ENCODE measurements at regions not wholly inside any gene's neighbourhood (a gene's known extent, or its start where the extent isn't known, plus 50 kb on each side); places are given as distances from the start of the nearest gene placed in this dataset.

- no peak for DNase-seq (ENCODE audit: low read depth, low spot score)
Measured at GRCh38 chrX:20522420-20522819, 255.7 kb upstream of the RPS6KA3 start.

DNA sequence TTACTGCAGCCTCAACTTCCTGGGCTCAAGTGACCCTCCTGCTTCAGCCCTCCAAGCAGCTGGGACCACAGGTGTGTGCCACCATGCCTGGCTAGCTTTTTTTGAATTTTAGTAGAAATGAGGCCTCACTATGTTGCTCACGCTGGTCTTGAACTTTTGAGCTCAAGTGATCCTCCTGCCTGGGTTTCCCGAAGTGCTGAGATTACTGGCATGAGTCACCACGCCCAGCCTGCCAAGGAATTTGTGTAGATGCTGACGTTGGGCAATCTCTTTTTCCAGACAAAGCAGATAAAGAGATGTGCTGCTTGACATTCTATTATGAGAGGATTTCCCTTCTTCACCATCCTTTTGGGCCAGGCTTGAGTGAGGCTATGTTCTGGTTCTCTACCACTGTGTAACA, 254.5 kb upstream of the RPS6KA3 start:
- no peak for DNase-seq (ENCODE audit: low read depth, low spot score)

DNA sequence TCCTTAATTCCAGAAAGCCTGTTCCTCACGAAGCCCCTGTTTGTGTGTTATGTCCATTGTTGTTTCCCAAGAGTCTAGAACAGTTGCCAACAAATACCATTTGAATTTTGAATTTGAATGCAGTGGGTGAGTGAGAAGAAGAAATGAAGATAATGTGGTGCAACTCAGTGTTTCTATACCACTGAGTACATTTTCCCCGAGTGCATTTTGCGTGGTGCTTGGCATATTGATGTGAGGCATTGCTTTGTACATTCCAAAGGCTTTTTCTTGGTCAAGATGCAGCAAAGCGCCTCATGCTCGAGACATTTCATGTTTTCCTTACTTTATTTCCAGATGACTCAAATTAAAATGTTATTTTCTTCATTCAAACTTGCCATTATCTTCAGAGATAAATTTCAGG, 253.1 kb upstream of the RPS6KA3 start:
- no peak for DNase-seq (ENCODE audit: low read depth, low spot score)

DNA sequence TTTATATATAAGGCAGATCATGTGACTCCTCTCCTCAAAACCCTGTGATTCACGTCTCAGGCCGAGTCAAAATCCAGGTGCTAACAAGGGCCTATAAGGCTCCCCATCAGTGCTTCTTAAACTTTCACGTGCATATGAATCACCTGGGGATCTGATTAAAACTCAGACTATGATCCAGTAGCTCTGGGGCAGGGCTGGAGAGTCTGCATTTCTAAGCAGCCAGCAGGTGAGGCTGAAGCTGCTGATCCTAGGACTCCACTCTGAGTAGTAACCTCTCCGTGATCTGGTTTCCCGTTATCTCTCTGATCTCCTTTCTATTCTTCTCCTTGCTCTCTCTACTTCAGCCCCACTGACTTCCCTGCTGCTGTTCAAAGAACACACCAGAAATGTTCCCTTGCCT, 252.4 kb upstream of the RPS6KA3 start:
- no peak for DNase-seq (ENCODE audit: low read depth, low spot score)

GRCh38 chrX:20517565-20517964, 250.9 kb upstream of the RPS6KA3 start:
- DNase-seq (ENCODE audit: low read depth, low spot score): no peak

DNA sequence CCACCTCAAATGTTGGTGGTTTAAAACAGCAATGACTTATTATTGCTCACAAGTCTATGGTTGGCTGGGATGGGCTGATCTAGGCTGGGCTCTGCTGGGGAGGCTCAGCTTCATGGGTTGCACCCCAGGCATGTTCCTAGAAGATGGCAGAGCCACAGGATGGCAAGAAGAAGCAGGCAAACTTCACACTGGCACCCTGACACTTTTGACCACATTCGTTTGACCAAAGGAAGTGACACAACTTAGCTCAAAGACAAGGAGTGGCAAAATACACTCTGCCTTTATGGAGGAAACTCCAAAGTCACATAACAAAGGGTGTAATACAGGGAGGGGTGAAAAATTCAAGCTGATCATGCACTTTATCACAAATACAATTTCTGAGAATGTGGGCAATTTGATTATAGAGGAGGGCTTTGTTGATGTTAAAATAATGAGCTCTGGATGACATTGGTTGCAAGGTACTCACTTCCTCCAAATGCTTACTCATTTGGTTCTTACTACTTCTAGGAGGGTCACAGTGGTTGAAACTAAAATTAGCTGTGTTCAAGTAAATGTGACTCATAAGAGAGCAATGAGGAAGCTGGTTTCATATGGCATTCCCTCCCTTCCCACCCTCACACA, 249.2 kb upstream of the RPS6KA3 start:
- no peak for DNase-seq (ENCODE audit: low read depth, low spot score)

DNA sequence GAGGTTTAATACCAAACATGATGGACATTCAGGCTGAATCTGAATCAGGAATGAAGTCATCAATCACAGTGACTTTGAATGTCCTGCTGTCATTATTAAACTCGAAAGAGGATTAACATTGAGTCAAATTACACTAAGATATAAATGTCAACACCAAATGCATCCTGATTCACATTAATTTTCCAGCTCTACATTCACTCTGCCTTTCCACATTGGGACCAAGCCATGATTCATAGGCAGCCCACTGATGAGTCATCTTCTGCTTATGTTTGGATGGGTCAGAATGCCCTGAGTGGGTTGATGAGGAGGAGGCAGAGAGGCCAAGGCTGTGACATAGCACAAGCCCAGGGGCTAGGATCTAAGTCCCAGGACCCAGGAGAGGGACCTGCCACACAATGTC, 247.6 kb upstream of the RPS6KA3 start:
- no peak for DNase-seq (ENCODE audit: low read depth, low spot score)

DNA sequence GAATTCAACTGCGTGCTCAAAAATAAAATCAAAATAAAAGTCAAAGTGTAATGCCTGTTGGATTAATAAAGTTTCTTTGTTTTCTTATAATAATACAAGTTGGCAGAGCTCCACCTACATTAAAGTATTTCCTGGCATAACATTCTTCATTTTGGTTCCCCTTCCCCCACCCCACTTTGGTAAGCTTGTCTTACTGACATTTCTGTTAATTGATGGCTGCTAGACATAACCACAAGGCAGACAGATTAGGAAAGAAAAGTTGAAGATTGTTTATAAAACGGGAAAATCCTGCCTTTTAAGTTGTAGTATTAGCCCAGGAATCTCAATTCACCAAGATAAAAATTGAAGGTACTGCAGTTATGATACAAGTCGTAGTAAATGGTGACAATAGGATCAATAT, 246.5 kb upstream of the RPS6KA3 start:
- DNase-seq (ENCODE audit: low read depth, low spot score): no peak

DNA sequence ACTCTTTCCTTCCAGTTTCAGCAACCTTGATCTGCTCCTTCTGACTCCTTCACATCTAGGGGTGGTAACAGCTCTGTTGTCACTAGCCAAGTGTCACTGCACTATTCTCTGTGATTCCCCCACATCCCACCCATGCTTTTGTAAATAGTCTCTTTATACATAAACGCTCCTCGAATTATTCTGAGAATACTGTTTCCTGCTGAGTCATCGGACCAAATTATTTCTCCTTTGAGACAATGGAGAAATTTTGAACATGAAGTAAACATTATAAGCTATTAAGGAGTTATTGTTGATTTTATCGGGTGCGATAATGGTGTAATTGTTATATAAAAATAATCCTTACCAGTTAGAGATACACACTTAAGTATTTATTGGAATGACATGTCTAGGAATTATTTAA, 245.1 kb upstream of the RPS6KA3 start:
- DNase-seq (ENCODE audit: low read depth, low spot score): no peak

DNA sequence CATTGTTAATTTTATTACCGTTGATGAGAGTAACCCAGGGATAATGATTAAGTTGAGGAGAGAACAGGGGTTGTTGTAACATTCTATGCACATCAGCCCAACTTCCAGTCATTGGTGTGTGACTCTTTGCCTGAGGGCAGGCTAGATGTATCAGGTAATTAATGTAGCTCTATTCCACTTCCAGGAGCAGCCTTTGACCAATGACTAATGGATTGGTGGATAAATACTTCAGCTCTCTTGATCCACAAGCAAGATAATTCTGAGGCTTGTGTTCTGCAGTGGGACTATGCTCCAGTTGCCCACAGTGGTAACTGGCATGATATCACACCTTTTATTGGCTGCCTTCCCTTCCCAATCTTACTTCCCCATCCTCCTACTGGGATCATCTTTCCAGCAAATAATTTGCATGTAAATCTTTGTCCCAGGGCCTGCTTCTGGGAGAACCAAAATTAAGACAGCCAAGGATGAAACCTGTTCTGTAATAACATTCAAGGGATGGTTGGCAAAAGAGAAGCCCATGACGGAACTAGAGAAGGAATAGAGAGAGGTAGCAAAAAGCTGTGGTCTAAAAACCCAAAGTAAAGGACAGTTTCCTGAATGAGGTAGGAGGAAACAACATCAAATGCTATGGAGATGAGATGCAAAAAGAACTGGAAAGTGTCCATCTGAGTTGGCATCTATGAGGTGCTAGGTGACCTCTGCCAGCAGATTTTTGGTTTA, 241.4 kb upstream of the RPS6KA3 start:
- no peak for DNase-seq (ENCODE audit: low read depth, low spot score)

DNA sequence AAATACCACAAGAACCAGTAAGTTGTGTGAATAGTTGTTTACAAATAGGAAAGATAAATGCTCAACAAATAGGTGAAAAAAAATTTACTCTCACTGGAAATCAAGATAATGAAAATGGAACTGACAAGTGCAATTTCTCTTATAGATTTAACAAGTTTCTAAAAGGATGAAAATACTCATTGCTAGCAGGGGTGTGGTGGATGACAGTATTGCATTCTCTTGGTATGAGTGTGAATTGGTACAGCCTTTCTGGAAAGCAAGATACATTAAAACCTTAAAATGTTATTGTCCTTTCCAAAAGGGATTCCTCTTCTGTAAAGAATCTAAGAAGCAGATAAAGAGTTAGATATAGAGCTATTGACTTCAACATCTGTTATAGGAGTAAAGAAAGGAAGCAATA, 240.0 kb upstream of the RPS6KA3 start:
- no peak for DNase-seq (ENCODE audit: low read depth, low spot score)

DNA sequence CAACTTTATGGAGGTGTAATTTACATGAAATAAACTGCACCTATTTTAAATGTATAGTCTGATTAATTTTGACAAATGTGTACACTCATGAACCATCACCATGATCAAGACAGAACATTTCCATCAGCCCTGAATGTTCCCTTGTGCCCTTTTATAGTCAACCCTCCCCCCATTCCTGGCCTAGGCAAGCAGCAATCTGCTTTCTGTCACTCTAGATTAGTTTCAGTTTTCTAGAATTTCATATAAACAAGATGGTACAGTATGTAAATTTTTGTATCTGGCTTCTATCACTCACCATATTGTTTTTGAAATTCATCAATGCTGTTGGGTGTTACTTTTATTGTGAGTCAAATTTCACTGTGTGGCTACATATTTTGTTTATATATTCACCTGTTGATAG, 234.2 kb upstream of the RPS6KA3 start:
- DNase-seq (ENCODE audit: low read depth, low spot score): no peak

DNA sequence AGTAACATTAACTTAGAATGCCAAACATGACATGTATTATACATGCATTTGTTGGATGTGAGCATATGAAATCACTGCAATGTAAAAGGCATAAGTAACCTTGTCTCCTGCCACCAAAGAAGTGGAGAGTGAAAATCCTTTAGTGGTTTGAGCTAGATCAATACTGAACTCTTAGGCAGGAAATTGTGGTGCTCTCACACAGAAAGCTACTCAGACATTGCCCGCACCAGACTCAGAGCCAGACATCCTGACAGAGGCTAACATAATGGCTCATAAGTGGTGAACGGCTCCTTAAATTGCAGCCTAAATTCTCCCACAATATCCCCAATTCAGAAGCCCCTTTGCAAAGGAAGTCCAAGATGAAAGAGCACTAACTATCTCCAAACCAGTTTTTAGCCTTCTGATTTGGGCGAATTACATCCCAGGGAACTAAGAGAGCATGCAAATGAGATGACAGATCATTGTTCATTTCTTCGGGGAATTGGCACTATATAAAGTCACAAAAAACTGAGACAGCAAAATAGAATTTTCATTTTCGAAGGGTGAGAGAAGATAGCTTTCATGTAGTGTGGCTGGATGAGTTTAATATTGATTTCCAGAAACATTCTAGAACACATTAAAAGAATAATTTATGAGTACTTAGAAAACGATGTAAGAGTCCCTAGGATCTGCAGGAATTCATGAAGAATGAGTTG, 233.6 kb upstream of the RPS6KA3 start:
- DNase-seq (ENCODE audit: low read depth, low spot score): no peak

GRCh38 chrX:20499763-20500162, 233.1 kb upstream of the RPS6KA3 start:
- no peak for DNase-seq (ENCODE audit: low read depth, low spot score)

DNA sequence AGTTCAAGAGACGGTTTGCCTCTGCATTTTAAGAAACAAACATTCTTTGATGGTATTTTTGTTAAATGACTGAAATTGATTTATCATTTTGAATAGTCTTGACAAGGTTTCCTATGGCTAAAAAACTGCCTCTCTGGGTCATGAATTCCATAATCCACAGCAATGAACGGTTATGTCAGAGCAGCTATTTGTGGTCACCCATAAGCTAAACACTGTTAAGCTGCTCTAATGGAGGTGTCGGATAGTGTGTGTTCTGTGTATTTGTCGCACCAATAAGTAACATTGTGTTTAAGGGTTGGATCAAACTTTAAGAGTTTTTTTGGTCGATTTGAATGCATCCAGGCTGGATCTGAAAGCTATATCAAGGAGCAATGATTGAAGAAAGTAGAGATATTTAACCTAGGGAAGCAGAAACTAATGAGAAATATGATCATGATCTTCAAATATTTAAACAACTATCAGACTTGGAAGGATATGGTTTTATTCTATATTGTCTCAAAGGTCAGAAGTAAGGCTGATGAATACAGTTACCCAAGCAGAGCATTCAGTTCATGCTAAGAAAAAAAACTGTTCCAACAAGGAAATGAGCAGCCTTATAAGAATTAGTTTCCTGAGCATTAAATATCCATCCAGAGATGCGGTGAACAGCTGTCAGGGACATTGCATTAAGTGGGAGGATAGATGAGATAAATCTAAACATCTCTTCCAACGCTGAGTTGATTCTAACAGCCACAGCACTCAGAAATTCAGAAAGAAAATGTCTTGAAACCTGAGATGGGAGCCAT, 232.3 kb upstream of the RPS6KA3 start:
- DNase-seq (ENCODE audit: low read depth, low spot score): no peak

- no peak for DNase-seq (ENCODE audit: low read depth, low spot score)
Measured at GRCh38 chrX:20495575-20495974, 228.9 kb upstream of the RPS6KA3 start.

- DNase-seq (ENCODE audit: low read depth, low spot score): no peak
Measured at GRCh38 chrX:20488473-20488872, 221.8 kb upstream of the RPS6KA3 start.

DNA sequence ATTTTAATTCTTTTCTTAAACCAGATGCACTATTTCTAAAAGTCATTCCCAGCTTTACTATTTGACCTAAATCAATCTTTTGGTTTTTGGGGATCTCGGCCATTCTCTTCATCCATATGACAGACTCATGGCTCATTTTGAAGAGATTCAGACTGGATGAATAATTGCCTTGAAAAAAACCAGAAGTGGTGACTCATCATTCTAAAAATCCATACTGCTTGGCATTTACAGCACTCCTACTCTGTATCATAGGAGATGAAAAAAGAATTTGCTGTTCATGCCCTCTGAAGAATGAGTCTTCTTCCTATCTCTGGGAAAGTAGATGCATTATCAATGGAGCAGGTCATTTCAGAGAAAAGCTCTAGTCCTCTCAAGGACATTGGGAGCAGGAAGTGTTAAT, 220.5 kb upstream of the RPS6KA3 start:
- no peak for DNase-seq (ENCODE audit: low read depth, low spot score)

DNA sequence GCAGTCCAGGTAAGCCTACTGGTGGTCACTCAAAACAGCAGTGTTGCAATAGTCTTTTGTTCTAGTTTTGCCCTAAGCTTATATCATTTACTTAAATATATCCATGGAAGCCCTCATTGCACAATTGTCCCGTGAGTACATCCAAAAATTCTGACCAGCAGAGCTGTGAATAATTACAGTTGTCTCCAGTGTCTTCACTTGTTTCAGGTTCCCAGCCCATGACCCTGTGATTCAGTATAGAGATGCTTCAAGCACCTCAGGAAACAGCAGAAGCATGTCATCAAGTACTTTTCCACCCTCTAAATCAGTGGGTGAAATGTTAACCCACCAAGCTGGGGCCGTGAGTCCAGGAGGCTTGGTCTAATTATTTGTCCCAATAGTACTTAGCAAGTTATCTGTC, 214.9 kb upstream of the RPS6KA3 start:
- DNase-seq (ENCODE audit: low read depth, low spot score): no peak

GRCh38 chrX:20479896-20480295, 213.2 kb upstream of the RPS6KA3 start:
- DNase-seq (ENCODE audit: low read depth, low spot score): no peak

DNA sequence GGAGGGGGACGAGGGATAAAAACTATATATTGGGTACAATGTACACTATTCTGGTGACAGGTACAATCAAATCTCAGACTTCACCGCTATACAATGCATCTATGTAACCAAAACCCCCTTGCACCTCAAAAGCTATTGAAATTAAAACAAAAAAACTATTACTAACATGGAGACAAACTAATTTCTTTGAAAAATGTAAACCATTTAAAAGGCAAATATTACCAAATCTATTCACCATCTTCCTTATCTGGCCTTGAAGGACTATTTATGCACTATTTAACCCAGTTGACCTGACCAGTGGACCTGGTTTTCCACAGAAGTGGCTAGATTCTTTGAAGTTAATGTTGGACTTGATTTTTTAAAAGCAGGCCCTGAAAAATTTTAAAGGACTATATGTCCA, 212.3 kb upstream of the RPS6KA3 start:
- DNase-seq (ENCODE audit: low read depth, low spot score): no peak

DNA sequence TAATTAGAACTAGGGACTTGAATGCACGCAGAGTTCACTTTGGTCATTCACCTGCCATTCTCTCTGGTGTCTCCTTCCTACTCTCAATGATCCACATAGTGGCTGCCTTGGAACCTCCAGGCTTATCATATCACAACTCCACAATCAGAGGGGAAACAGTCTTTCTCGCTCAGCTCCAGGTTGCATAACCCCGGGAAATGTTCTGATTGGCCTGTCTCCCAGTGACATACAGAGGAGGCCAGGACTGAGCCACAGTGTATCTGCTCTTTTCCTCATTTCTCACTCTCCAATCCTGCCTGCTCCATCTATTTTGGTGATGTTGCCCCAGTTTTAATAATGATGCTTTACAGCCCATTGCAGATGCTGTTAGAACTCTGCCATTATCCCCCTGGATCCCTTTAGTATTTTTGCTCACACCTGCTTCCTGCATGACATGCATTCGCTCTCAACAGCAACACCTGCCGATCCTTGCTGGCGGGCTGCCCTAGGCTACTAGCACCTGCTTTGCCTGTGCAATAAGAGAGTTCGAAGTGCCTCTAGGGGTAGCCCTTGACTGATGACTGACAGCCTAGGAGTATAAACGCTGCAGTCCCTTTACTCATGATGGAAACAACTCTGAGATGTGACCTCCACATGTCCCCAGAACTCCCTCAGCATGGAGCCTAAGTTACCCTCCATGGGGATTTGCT, 211.3 kb upstream of the RPS6KA3 start:
- no peak for DNase-seq (ENCODE audit: low read depth, low spot score)
